ENCODE measurements at regions not wholly inside any gene's neighbourhood (a gene's known extent, or its start where the extent isn't known, plus 50 kb on each side); places are given as distances from the start of the nearest gene placed in this dataset.

DNA sequence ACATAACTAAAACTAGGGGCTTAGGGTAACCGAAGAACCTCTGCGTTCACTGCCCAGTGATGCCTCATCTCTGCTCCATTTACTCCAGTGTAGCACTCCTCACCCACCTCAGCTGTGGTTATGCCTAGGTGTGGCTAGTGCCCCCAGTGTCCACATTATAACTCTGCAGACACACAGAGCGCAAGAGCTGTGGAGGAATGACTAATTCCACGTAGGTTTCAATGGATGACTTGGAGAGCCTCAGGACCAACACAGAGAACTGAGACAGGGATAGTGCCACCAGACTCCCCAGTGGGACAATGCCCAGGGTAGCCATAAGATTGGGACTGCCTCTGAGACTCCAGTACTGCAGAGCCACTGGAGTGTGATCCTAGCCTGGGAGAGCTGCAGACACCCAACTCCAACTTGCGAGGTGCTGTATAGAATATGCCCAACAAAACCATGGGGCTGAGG lies 542.4 kb upstream of the DIPK2B start:
- Histone ChIP-seq H3K4me3 (ENCODE audit: insufficient read depth, low read length) (no peak overlapping the region), H3K36me3 (ENCODE audit: insufficient read depth, low read length) (peaks cover 25% of the 10 kb centered on the region), H4K20me1 (ENCODE audit: insufficient read depth, low read length) (no peaks in the 10 kb centered on the region), H2AFZ (ENCODE audit: low read length) (no peak overlapping the region), H3K27me3 (ENCODE audit: insufficient read depth, low read length) (no peaks in the 10 kb centered on the region), H3K9me3 (ENCODE audit: low read depth, low read length) (no peaks in the 10 kb centered on the region), H3K4me1 (ENCODE audit: insufficient read depth, low read length) (peaks cover 24% of the 10 kb centered on the region), H3K79me2 (ENCODE audit: insufficient read depth, low read length) (peaks cover 7% of the 10 kb centered on the region), H3K4me2 (ENCODE audit: insufficient read depth, low read length) (no peak overlapping the region), H3K27ac (ENCODE audit: low read depth, low read length) (peak overlapping the region; percentile 16)
- TF ChIP-seq, protein P1, sequence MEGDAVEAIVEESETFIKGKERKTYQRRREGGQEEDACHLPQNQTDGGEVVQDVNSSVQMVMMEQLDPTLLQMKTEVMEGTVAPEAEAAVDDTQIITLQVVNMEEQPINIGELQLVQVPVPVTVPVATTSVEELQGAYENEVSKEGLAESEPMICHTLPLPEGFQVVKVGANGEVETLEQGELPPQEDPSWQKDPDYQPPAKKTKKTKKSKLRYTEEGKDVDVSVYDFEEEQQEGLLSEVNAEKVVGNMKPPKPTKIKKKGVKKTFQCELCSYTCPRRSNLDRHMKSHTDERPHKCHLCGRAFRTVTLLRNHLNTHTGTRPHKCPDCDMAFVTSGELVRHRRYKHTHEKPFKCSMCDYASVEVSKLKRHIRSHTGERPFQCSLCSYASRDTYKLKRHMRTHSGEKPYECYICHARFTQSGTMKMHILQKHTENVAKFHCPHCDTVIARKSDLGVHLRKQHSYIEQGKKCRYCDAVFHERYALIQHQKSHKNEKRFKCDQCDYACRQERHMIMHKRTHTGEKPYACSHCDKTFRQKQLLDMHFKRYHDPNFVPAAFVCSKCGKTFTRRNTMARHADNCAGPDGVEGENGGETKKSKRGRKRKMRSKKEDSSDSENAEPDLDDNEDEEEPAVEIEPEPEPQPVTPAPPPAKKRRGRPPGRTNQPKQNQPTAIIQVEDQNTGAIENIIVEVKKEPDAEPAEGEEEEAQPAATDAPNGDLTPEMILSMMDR (IDR thresholded peaks at IDR 0.05; ENCODE audit: extremely low read depth, low read depth, low read length): peak; percentile 51
- DNase-seq (ENCODE audit: insufficient read length, low spot score, missing footprints): no peak

DNA sequence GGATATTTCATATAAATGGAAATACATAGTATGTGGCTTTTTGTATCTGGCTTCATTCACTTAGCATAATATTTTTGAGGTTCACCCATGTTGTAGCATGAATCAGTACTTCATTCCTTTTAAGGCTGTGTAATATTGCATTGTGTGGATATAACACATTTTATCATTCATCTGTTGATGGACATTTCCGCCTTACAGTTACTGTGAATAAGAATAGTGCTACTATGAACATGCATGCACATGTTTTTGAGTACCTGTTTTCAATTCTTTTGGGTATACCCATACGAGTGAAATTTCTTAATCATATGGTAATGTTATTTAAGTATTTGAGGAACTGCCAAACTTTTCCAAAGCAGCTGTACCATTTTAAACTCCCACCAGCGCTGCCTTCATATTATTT lies 539.6 kb upstream of the DIPK2B start:
- no peak overlapping the region for H3K4me2 ChIP-seq (ENCODE audit: insufficient read depth, low read length)
- H4K20me1 ChIP-seq (ENCODE audit: insufficient read depth, low read length): no peaks in the 10 kb centered on the region
- no peak for DNase-seq (ENCODE audit: insufficient read length, low spot score, missing footprints)
- H3K9me3 ChIP-seq (ENCODE audit: low read depth, low read length): no peaks in the 10 kb centered on the region
- no peak overlapping the region for H3K27ac ChIP-seq (ENCODE audit: low read depth, low read length)
- H3K4me1 ChIP-seq (ENCODE audit: insufficient read depth, low read length): no peaks in the 10 kb centered on the region
- H3K79me2 ChIP-seq (ENCODE audit: insufficient read depth, low read length): no peaks in the 10 kb centered on the region
- no peak overlapping the region for H3K4me3 ChIP-seq (ENCODE audit: insufficient read depth, low read length)
- no peaks in the 10 kb centered on the region for H3K27me3 ChIP-seq (ENCODE audit: insufficient read depth, low read length)
- TF ChIP-seq, protein P1 (IDR thresholded peaks at IDR 0.05; ENCODE audit: extremely low read depth, low read depth, low read length): no peak
- H2AFZ ChIP-seq (ENCODE audit: low read length): no peak overlapping the region
- H3K36me3 ChIP-seq (ENCODE audit: insufficient read depth, low read length): peaks cover 12% of the 10 kb centered on the region

DNA sequence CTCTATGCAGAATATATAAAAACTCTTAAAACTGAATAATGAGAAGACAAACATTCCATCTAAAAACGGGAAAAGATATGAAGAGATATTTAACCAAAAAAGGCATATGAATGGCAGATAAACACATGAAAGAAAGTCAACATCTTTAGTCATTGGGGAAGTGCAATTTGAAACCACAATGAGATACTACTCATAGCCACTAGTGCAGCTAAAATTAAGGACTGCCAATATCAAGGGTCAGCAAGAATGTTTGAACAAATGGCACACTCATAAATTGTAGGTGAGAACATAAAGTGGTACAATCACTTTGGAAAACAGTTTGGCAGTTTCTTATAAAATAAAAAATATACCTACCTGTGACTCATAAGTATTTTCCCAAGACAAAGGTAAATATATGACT lies 534.9 kb upstream of the DIPK2B start:
- Histone ChIP-seq H3K9me3 (ENCODE audit: low read depth, low read length) (no peaks in the 10 kb centered on the region), H3K79me2 (ENCODE audit: insufficient read depth, low read length) (no peaks in the 10 kb centered on the region), H4K20me1 (ENCODE audit: insufficient read depth, low read length) (no peaks in the 10 kb centered on the region), H3K36me3 (ENCODE audit: insufficient read depth, low read length) (no peaks in the 10 kb centered on the region), H3K27me3 (ENCODE audit: insufficient read depth, low read length) (peaks cover 13% of the 10 kb centered on the region), H3K4me1 (ENCODE audit: insufficient read depth, low read length) (no peaks in the 10 kb centered on the region), H3K4me3 (ENCODE audit: insufficient read depth, low read length) (no peak overlapping the region), H3K27ac (ENCODE audit: low read depth, low read length) (no peak overlapping the region), H3K4me2 (ENCODE audit: insufficient read depth, low read length) (no peak overlapping the region), H2AFZ (ENCODE audit: low read length) (no peak overlapping the region)
- DNase-seq (ENCODE audit: insufficient read length, low spot score, missing footprints): peak; percentile 73
- TF ChIP-seq, protein P1 (IDR thresholded peaks at IDR 0.05; ENCODE audit: extremely low read depth, low read depth, low read length): no peak

DNA sequence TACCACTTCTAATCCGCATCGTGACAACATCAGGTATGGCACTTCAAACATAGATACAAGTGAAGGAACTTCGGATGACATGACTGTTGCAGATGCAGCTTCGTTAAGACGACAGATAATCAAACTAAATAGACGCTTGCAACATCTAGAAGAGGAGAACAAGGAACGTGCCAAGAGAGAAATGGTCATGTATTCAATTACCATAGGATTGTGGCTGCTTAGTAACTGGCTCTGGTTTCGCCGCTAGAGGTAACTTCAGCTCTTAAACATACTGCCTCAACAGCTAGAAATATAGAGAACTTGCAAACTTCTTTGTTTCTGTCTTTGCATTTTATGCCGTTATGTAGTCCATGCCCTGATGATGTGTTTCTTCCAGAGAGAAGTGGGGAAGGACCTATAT lies 530.8 kb upstream of the DIPK2B start:
- peaks cover 35% of the 10 kb centered on the region for H3K27me3 ChIP-seq (ENCODE audit: insufficient read depth, low read length)
- TF ChIP-seq, protein P1 (IDR thresholded peaks at IDR 0.05; ENCODE audit: extremely low read depth, low read depth, low read length): no peak
- H3K36me3 ChIP-seq (ENCODE audit: insufficient read depth, low read length): no peaks in the 10 kb centered on the region
- no peak overlapping the region for H3K4me2 ChIP-seq (ENCODE audit: insufficient read depth, low read length)
- H3K4me1 ChIP-seq (ENCODE audit: insufficient read depth, low read length): no peaks in the 10 kb centered on the region
- H3K4me3 ChIP-seq (ENCODE audit: insufficient read depth, low read length): no peak overlapping the region
- no peaks in the 10 kb centered on the region for H3K79me2 ChIP-seq (ENCODE audit: insufficient read depth, low read length)
- H3K9me3 ChIP-seq (ENCODE audit: low read depth, low read length): no peaks in the 10 kb centered on the region
- no peaks in the 10 kb centered on the region for H4K20me1 ChIP-seq (ENCODE audit: insufficient read depth, low read length)
- no peak overlapping the region for H3K27ac ChIP-seq (ENCODE audit: low read depth, low read length)
- H2AFZ ChIP-seq (ENCODE audit: low read length): no peak overlapping the region
- no peak for DNase-seq (ENCODE audit: insufficient read length, low spot score, missing footprints)
